HL-60 (cell line): ENCODE measurements at regions not wholly inside any gene's neighbourhood (a gene's known extent, or its start where the extent isn't known, plus 50 kb on each side); places are given as distances from the start of the nearest gene placed in this dataset.

Source experiments
- GABPA ChIP-seq: IDR thresholded peaks from 2 replicates; pipeline ENCODE4 v1.6.1; 2012; ENCODE audit warnings: low read depth
- POLR2AphosphoS5 ChIP-seq: IDR thresholded peaks from 2 replicates; pipeline ENCODE4 v1.6.1; 2012; ENCODE audit warnings: low read depth
- REST ChIP-seq: IDR thresholded peaks from 2 replicates; pipeline ENCODE4 v1.6.1; 2012; ENCODE audit warnings: low read depth; ENCODE audit not compliant: insufficient replicate concordance
- TF ChIP-seq, protein P1 (sequence below): IDR thresholded peaks from one replicate; pipeline ENCODE4 v1.5.1; 2011; ENCODE audit warnings: low read length, control low read depth, inconsistent platforms; ENCODE audit not compliant: insufficient read depth

GRCh38 chr10:52541006-52541473 lies 227.0 kb downstream of the DKK1 start:
- TF ChIP-seq REST (no peak), GABPA (no peak), POLR2AphosphoS5 (no peak)
- TF ChIP-seq, protein P1, sequence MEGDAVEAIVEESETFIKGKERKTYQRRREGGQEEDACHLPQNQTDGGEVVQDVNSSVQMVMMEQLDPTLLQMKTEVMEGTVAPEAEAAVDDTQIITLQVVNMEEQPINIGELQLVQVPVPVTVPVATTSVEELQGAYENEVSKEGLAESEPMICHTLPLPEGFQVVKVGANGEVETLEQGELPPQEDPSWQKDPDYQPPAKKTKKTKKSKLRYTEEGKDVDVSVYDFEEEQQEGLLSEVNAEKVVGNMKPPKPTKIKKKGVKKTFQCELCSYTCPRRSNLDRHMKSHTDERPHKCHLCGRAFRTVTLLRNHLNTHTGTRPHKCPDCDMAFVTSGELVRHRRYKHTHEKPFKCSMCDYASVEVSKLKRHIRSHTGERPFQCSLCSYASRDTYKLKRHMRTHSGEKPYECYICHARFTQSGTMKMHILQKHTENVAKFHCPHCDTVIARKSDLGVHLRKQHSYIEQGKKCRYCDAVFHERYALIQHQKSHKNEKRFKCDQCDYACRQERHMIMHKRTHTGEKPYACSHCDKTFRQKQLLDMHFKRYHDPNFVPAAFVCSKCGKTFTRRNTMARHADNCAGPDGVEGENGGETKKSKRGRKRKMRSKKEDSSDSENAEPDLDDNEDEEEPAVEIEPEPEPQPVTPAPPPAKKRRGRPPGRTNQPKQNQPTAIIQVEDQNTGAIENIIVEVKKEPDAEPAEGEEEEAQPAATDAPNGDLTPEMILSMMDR, result no peak
